HEK293 (cell line): ENCODE measurements at regions not wholly inside any gene's neighbourhood (a gene's known extent, or its start where the extent isn't known, plus 50 kb on each side); places are given as distances from the start of the nearest gene placed in this dataset.

Source experiments
- BCL6B ChIP-seq: fragments of 450-650 bp; formaldehyde crosslinking; IDR thresholded peaks from 2 replicates; pipeline ENCODE4 v1.5.1; 2017; ENCODE audit warnings: missing biosample characterization, missing genetic modification characterization
- CTCF ChIP-seq: fragments of 450-650 bp; formaldehyde crosslinking; IDR thresholded peaks from 2 replicates; pipeline ENCODE4 v1.5.1; 2016; ENCODE audit warnings: missing biosample characterization, missing genetic modification characterization
- HOXA7 ChIP-seq: sonication (generic); formaldehyde crosslinking; IDR thresholded peaks from 2 replicates; pipeline ENCODE4 v1.8.1; 2022; ENCODE audit warnings: missing genetic modification reagents, borderline replicate concordance
- KLF1 ChIP-seq: fragments of 450-650 bp; formaldehyde crosslinking; IDR thresholded peaks from 2 replicates; pipeline ENCODE4 v1.5.1; 2016; ENCODE audit warnings: missing biosample characterization, missing genetic modification characterization
- REST ChIP-seq: fragments of 450-650 bp; formaldehyde crosslinking; IDR thresholded peaks from 2 replicates; pipeline ENCODE4 v1.5.1; 2016; ENCODE audit warnings: missing biosample characterization, missing genetic modification characterization
- TCF7L2 ChIP-seq: IDR thresholded peaks from 2 replicates; pipeline ENCODE4 v1.6.1; 2011; ENCODE audit warnings: low read depth, mild to moderate bottlenecking, inconsistent platforms, low read length, moderate library complexity, borderline replicate concordance
- YY1 ChIP-seq: fragments of 450-650 bp; formaldehyde crosslinking; IDR thresholded peaks from 2 replicates; pipeline ENCODE4 v1.5.1; 2018; ENCODE audit warnings: missing biosample characterization, missing genetic modification characterization
- ZFP41 ChIP-seq: fragments of 450-650 bp; formaldehyde crosslinking; IDR thresholded peaks from 2 replicates; pipeline ENCODE4 v1.5.1; 2016; ENCODE audit warnings: missing biosample characterization, missing genetic modification characterization, borderline replicate concordance
- ZNF280C ChIP-seq: fragments of 450-650 bp; formaldehyde crosslinking; IDR thresholded peaks from 2 replicates; pipeline ENCODE4 v1.5.1; 2016; ENCODE audit warnings: missing biosample characterization, missing genetic modification characterization
- ZNF610 ChIP-seq: fragments of 450-650 bp; formaldehyde crosslinking; IDR thresholded peaks from 2 replicates; pipeline ENCODE4 v1.5.1; 2016; ENCODE audit warnings: missing biosample characterization, missing genetic modification characterization, borderline replicate concordance
- ZSCAN18 ChIP-seq: fragments of 450-650 bp; formaldehyde crosslinking; IDR thresholded peaks from 2 replicates; pipeline ENCODE4 v1.5.1; 2016; ENCODE audit warnings: missing biosample characterization, missing genetic modification characterization
- TF ChIP-seq, protein P1 (sequence below): fragments of 450-650 bp; formaldehyde crosslinking; IDR thresholded peaks from 2 replicates; pipeline ENCODE4 v1.5.1; 2016; ENCODE audit warnings: missing biosample characterization, missing genetic modification characterization, borderline replicate concordance

GRCh38 chr11:115607621-115608221 is 103.5 kb upstream of the CADM1 start:
- no peak for TF ChIP-seq ZFP41 (tag by site-specific recombination)
- no peak for TF ChIP-seq REST (tag by site-specific recombination)
- no peak for TF ChIP-seq CTCF (tag by site-specific recombination)
- TF ChIP-seq ZSCAN18 (tag by site-specific recombination), result no peak
- no peak for TF ChIP-seq HOXA7 (CRISPR knock-in tag)
- TF ChIP-seq KLF1 (tag by site-specific recombination), result no peak
- no peak for TF ChIP-seq BCL6B (tag by site-specific recombination)
- TF ChIP-seq ZNF610, result no peak
- TF ChIP-seq TCF7L2, result no peak
- TF ChIP-seq, protein P1, sequence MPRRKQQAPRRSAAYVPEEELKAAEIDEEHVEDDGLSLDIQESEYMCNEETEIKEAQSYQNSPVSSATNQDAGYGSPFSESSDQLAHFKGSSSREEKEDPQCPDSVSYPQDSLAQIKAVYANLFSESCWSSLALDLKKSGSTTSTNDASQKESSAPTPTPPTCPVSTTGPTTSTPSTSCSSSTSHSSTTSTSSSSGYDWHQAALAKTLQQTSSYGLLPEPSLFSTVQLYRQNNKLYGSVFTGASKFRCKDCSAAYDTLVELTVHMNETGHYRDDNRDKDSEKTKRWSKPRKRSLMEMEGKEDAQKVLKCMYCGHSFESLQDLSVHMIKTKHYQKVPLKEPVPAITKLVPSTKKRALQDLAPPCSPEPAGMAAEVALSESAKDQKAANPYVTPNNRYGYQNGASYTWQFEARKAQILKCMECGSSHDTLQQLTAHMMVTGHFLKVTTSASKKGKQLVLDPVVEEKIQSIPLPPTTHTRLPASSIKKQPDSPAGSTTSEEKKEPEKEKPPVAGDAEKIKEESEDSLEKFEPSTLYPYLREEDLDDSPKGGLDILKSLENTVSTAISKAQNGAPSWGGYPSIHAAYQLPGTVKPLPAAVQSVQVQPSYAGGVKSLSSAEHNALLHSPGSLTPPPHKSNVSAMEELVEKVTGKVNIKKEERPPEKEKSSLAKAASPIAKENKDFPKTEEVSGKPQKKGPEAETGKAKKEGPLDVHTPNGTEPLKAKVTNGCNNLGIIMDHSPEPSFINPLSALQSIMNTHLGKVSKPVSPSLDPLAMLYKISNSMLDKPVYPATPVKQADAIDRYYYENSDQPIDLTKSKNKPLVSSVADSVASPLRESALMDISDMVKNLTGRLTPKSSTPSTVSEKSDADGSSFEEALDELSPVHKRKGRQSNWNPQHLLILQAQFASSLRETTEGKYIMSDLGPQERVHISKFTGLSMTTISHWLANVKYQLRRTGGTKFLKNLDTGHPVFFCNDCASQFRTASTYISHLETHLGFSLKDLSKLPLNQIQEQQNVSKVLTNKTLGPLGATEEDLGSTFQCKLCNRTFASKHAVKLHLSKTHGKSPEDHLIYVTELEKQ (tag by site-specific recombination), result no peak
- no peak for TF ChIP-seq ZNF280C
- no peak for TF ChIP-seq YY1 (tag by site-specific recombination)
